Astrocyte of the spinal cord (primary cell): ENCODE measurements at regions not wholly inside any gene's neighbourhood (a gene's known extent, or its start where the extent isn't known, plus 50 kb on each side); places are given as distances from the start of the nearest gene placed in this dataset.
"Not testable (repeated sequence)": the region's sequence is repeated elsewhere in the genome, so short reads cannot be mapped to it uniquely, and the experiment has no call there.

Experiments
- DNase-seq: peaks from one replicate; pipeline ENCODE4 v3.0.0; 2011; ENCODE audit warnings: low read depth, low spot score
- H3K4me3 ChIP-seq: 2 replicates; pipeline ENCODE4 v1.5.1; 2011; ENCODE audit warnings: low read depth, mild to moderate bottlenecking, low read length, moderate library complexity
- in situ Hi-C: cut with HindIII; loops from 2 replicates; pipeline ENCODE4 v1.10.0; 2017; ENCODE audit warnings: low sequenced_read_pairs
- TF ChIP-seq, protein P1 (sequence below): IDR thresholded peaks from 2 replicates; pipeline ENCODE4 v1.5.1; 2012; ENCODE audit warnings: low read depth, mild to moderate bottlenecking, low read length, inconsistent platforms

DNA sequence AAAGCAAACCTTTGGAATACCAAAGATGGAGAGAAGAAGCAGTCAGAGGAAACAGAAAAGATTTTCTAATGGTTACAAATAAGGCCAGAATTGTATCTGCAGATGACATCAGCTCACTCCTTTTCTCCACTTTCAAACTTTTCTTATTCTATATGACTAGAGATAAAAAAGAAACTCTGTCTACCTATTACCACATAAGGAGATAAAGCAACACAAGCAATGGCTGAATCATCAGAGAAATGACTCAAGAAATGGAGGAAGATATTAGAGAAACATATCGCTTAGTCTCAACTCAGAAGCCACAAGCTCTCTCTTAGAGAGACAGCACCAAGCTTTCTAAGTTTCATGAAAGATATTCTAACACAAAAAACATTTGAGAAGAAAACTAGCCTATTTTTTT lies 784.0 kb downstream of the ZPLD1 start:
- DNase-seq = peak; percentile 63
- no peak overlapping the region for H3K4me3 ChIP-seq
- TF ChIP-seq, protein P1, sequence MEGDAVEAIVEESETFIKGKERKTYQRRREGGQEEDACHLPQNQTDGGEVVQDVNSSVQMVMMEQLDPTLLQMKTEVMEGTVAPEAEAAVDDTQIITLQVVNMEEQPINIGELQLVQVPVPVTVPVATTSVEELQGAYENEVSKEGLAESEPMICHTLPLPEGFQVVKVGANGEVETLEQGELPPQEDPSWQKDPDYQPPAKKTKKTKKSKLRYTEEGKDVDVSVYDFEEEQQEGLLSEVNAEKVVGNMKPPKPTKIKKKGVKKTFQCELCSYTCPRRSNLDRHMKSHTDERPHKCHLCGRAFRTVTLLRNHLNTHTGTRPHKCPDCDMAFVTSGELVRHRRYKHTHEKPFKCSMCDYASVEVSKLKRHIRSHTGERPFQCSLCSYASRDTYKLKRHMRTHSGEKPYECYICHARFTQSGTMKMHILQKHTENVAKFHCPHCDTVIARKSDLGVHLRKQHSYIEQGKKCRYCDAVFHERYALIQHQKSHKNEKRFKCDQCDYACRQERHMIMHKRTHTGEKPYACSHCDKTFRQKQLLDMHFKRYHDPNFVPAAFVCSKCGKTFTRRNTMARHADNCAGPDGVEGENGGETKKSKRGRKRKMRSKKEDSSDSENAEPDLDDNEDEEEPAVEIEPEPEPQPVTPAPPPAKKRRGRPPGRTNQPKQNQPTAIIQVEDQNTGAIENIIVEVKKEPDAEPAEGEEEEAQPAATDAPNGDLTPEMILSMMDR = no peak
- in situ Hi-C loops = no loop called here

DNA sequence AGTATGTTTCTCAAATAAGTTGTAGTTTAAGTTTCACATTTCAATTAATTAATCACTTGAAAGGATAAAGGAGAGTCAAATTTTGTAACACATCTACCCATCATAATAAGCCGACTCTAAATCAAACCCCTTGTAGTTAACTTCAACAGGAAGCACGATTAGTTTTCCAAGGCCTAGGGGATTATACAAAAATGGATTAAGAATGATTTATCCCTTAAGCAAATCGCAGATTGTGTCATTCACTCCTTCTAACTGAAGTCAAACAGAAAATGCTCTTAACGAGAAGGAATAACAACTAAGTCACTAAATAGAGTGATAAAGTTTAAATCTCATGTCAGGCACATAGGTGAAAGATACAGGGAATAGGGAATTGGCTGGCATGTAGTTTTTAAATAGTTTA lies 792.8 kb downstream of the ZPLD1 start:
- in situ Hi-C loops = no loop called here
- no peak for DNase-seq
- H3K4me3 ChIP-seq = no peak overlapping the region
- TF ChIP-seq, protein P1 = no peak

- no peak for DNase-seq
- in situ Hi-C loops = no loop called here
- no peak overlapping the region for H3K4me3 ChIP-seq
- TF ChIP-seq, protein P1 = no peak
Observed at GRCh38 chr3:103247459-103247858, 812.6 kb downstream of the ZPLD1 start.

DNA sequence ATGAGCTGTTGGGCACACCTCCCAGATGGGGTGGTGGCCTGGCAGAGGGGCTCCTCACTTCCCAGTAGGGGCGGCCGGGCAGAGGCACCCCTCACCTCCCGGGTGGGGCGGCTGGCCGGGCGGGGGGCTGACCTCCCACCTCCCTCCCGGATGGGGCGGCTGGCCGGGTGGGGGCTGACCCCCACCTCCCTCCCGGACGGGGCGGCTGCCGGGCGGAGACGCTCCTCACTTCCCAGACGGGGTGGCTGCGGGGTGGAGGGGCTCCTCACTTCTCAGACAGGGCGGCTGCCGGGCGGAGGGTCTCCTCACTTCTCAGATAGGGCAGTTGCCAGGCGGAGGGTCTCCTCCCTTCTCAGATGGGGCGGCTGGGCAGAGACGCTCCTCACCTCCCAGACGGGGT lies 820.0 kb downstream of the ZPLD1 start:
- DNase-seq, in situ Hi-C loops, H3K4me3 ChIP-seq: not testable (repeated sequence)

GRCh38 chr3:103269287-103269686 lies 834.5 kb downstream of the ZPLD1 start:
- in situ Hi-C loops = no loop called here
- H3K4me3 ChIP-seq = no peak overlapping the region
- TF ChIP-seq, protein P1 = no peak
- DNase-seq = no peak

DNA sequence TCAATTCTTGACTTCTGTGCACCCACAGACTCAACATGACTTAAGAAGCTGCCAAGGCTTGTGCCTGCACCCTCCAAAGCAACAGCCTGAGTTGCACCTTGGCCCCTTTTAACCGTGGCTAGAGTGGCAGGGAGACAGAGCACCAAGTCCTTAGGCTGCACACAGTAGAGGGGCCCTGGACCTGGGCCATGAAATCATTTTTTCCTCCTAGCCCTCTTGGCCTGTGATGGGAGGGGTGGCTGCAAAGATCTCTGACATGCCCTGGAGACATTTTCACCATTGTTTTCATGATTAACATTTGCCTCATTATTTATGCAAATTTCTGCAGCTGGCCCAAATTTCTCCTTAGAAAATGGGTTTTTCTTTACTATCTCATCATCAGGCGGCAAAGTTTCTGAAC lies 836.8 kb downstream of the ZPLD1 start:
- no peak overlapping the region for H3K4me3 ChIP-seq
- in situ Hi-C loops = no loop called here
- TF ChIP-seq, protein P1 = no peak
- DNase-seq = no peak

- peak; percentile 63 for DNase-seq
- in situ Hi-C loops = no loop called here
- TF ChIP-seq, protein P1 = peak; percentile 29
- no peak overlapping the region for H3K4me3 ChIP-seq
Observed at GRCh38 chr3:103295974-103296570, 861.3 kb downstream of the ZPLD1 start.

- in situ Hi-C loops, DNase-seq, H3K4me3 ChIP-seq: not testable (repeated sequence)
Observed at GRCh38 chr3:103297502-103297901, 862.7 kb downstream of the ZPLD1 start.
